Upper lobe of left lung (tissue), 4 donors: ENCODE measurements at regions not wholly inside any gene's neighbourhood (a gene's known extent, or its start where the extent isn't known, plus 50 kb on each side); places are given as distances from the start of the nearest gene placed in this dataset.

Source experiments
- POLR2A ChIP-seq, 4 donors: fragments of 450-650 bp; IDR thresholded peaks; one replicate each; pipeline ENCODE4 v1.5.1; 2016 to 2017; ENCODE audit warnings: antibody characterized with exemption in 4 of 4, mild to moderate bottlenecking in 2 of 4
- TF ChIP-seq, protein P1 (sequence below), 6 experiments: fragments of 450-650 bp in 4 of 6; fragments of 200-600 bp in 2 of 6; sonication (generic) in 2 of 6; IDR thresholded peaks; one replicate each; pipeline ENCODE4 v1.5.1; 2016 to 2019; ENCODE audit warnings: antibody characterized with exemption in 6 of 6

DNA sequence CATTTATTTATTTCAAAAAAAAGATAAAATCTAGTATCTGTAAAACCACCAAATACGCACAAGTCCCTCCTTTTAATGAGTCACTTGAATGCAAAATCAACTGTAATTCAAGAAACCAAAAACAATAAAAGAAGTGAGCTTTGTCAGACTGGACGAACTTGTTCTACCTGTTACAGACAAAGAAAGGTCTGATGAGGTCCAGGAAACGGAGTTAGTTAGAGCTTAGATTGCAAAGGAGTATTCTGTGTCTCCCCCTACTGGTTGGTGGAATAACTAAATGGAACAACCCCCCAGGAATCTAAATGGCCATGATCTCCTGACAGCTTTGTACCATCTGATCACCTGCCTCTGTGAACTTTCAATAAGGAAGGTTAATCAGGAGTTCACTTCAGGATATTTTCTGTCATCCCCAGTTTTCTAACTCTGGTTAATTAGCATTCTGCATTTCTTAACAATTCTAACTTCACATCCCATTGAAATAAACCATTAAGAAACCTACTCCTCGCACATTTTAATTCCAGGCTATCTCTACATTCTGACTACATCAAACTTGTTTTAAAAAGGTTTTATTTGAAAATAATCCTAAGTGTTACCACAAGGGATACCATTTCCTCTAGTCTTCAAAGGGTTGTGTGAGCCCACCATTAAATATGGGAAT is 333.0 kb upstream of the SATB1 start:
- TF ChIP-seq POLR2A (IDR thresholded peaks at IDR 0.05): no peak
- TF ChIP-seq, protein P1, sequence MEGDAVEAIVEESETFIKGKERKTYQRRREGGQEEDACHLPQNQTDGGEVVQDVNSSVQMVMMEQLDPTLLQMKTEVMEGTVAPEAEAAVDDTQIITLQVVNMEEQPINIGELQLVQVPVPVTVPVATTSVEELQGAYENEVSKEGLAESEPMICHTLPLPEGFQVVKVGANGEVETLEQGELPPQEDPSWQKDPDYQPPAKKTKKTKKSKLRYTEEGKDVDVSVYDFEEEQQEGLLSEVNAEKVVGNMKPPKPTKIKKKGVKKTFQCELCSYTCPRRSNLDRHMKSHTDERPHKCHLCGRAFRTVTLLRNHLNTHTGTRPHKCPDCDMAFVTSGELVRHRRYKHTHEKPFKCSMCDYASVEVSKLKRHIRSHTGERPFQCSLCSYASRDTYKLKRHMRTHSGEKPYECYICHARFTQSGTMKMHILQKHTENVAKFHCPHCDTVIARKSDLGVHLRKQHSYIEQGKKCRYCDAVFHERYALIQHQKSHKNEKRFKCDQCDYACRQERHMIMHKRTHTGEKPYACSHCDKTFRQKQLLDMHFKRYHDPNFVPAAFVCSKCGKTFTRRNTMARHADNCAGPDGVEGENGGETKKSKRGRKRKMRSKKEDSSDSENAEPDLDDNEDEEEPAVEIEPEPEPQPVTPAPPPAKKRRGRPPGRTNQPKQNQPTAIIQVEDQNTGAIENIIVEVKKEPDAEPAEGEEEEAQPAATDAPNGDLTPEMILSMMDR (IDR thresholded peaks at IDR 0.05): peak; percentile 27 to 81 (median 54)
